Loucy (cell line): ENCODE measurements at regions not wholly inside any gene's neighbourhood (a gene's known extent, or its start where the extent isn't known, plus 50 kb on each side); places are given as distances from the start of the nearest gene placed in this dataset.

Experiments
- CTCF ChIP-seq: fragments of 200-600 bp; sonication (generic); conservative IDR thresholded peaks from 2 replicates; pipeline ENCODE4 v1.5.1; 2014; ENCODE audit warnings: mild to moderate bottlenecking, antibody characterized with exemption, low read length
- EZH2phosphoT487 ChIP-seq: fragments of 200-600 bp; IDR thresholded peaks from 2 replicates; pipeline ENCODE4 v1.6.1; 2018; ENCODE audit warnings: antibody characterized with exemption, mild to moderate bottlenecking, moderate library complexity, borderline replicate concordance

- TF ChIP-seq CTCF (no peak), EZH2phosphoT487 (no peak)
Observed at GRCh38 chr5:89817841-89818240, 591.7 kb downstream of the CETN3 start.
